ENCODE measurements at regions not wholly inside any gene's neighbourhood (a gene's known extent, or its start where the extent isn't known, plus 50 kb on each side); places are given as distances from the start of the nearest gene placed in this dataset.

DNA sequence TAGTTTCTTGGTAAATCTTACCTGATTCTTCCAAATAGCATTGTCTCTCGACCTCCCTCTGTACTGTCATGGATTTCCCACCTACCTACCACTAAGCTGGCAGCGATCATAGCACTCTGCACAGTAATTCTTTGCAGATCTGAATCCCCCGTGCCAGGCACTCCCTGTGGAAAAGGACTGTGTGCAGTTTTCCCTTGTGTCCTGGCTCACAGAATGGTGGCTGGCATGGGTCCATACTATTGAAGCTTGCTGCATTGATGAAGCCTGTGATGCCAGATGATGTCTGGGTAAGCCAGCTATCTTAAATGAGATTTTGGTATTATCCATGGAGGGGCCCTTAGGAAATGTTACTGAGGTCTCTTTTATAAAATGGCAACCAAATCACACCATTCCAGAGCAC is 135.7 kb downstream of the RPAP3 start:
- Histone ChIP-seq H3K27ac (no peak overlapping the region), H3K36me3 (no peaks in the 10 kb centered on the region), H3K4me3 (no peak overlapping the region), H3K27me3 (no peaks in the 10 kb centered on the region), H3K9me3 (no peaks in the 10 kb centered on the region), H3K4me1 (ENCODE audit: insufficient read depth) (no peaks in the 10 kb centered on the region)
- no peak for TF ChIP-seq POLR2A (IDR thresholded peaks at IDR 0.05)
- TF ChIP-seq, protein P1, sequence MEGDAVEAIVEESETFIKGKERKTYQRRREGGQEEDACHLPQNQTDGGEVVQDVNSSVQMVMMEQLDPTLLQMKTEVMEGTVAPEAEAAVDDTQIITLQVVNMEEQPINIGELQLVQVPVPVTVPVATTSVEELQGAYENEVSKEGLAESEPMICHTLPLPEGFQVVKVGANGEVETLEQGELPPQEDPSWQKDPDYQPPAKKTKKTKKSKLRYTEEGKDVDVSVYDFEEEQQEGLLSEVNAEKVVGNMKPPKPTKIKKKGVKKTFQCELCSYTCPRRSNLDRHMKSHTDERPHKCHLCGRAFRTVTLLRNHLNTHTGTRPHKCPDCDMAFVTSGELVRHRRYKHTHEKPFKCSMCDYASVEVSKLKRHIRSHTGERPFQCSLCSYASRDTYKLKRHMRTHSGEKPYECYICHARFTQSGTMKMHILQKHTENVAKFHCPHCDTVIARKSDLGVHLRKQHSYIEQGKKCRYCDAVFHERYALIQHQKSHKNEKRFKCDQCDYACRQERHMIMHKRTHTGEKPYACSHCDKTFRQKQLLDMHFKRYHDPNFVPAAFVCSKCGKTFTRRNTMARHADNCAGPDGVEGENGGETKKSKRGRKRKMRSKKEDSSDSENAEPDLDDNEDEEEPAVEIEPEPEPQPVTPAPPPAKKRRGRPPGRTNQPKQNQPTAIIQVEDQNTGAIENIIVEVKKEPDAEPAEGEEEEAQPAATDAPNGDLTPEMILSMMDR (IDR thresholded peaks at IDR 0.05), result no peak
- no peak for TF ChIP-seq EP300 (IDR thresholded peaks at IDR 0.05)
- no peak for DNase-seq
- 78 to 91% (median 87%) methylated on average over 3 of the region's 3 CpGs for WGBS, 3 donors
- intact Hi-C loops (cut with DNase I), result no loop called here

DNA sequence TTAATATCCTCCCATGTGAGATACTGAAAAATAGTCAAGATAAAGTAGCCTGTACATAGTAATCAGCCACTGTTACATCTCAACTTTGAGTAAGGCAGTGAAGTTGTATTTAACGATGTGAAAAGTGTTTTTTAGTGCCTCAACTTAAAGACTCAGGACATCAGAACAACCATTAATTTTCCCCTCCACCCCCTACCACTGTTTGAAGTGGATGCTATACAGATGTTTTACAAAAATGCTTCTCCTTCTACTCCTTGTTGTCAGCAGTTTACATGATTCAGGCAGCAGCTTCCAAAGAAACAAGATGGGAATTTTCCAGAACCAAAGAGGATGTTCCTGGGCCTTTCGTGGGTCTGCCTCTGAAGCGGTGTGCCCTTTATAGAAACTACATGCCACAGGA is 143.6 kb downstream of the RPAP3 start:
- H3K4me1 ChIP-seq (ENCODE audit: insufficient read depth), result no peaks in the 10 kb centered on the region
- no peaks in the 10 kb centered on the region for H3K9me3 ChIP-seq
- no peaks in the 10 kb centered on the region for H3K36me3 ChIP-seq
- no peaks in the 10 kb centered on the region for H3K27me3 ChIP-seq
- no peak for DNase-seq
- no peak overlapping the region for H3K4me3 ChIP-seq
- no peak for TF ChIP-seq EP300 (IDR thresholded peaks at IDR 0.05)
- TF ChIP-seq POLR2A (IDR thresholded peaks at IDR 0.05), result no peak
- TF ChIP-seq, protein P1 (IDR thresholded peaks at IDR 0.05), result no peak
- no peak overlapping the region for H3K27ac ChIP-seq
- intact Hi-C loops (cut with DNase I), result no loop called here
- 39 to 56% (median 54%) methylated on average over 3 of the region's 3 CpGs for WGBS, 3 donors

DNA sequence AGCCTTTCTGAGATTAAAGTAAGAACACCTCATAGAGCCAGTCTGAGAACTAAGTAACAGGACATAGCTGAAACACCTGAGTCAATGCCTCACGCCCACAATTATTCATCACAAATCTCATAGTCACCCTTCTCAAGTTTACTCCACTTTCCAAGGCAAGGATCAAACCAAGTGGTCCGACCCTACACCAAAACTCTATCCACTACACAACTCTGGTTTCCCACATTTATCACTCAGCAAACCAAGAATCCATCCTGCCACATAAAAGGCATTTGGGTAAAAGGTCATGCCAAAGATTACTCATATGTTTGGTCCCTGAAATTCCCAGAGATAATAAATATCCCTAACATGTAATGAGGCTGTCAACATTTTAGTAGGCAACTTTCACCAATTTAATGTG is 144.1 kb downstream of the RPAP3 start:
- no peak for TF ChIP-seq EP300 (IDR thresholded peaks at IDR 0.05)
- TF ChIP-seq, protein P1 (IDR thresholded peaks at IDR 0.05), result no peak
- TF ChIP-seq POLR2A (IDR thresholded peaks at IDR 0.05), result no peak
- intact Hi-C loops (cut with DNase I), result no loop called here
- 61 to 79% (median 73%) methylated on average over 2 of the region's 2 CpGs for WGBS, 3 donors

DNA sequence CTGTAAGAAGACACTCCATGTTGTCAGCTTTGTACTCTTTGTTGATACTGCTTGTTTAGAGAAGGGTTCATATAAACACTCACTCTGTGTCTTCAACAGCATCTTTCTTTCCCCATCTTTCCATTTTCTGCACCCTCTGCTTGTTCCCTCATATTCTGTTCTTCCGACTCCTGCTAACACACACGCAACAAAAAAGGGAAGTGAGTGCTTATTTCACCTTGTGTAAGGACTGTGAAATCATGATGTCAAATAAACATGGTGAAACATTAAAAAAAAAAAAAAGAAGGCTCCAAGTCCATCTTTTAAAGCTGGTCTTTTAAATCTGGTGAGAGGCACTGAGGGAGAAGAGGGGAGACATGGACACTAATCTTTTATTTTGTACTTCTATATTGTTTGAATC is 145.4 kb downstream of the RPAP3 start:
- Histone ChIP-seq H3K4me1 (ENCODE audit: insufficient read depth) (no peaks in the 10 kb centered on the region), H3K4me3 (no peak overlapping the region), H3K27me3 (no peaks in the 10 kb centered on the region), H3K27ac (no peak overlapping the region), H3K9me3 (no peaks in the 10 kb centered on the region), H3K36me3 (no peaks in the 10 kb centered on the region)
- WGBS, 3 donors, result 93 to 97% (median 94%) methylated on average over 2 of the region's 2 CpGs
- no peak for DNase-seq
- no peak for TF ChIP-seq POLR2A (IDR thresholded peaks at IDR 0.05)
- TF ChIP-seq, protein P1 (IDR thresholded peaks at IDR 0.05), result no peak
- TF ChIP-seq EP300 (IDR thresholded peaks at IDR 0.05), result no peak
- intact Hi-C loops (cut with DNase I), result no loop called here

More for the DNA sequence above, 144.1 kb downstream of the RPAP3 start:
- DNase-seq, result no peak
- Histone ChIP-seq H3K4me3 (no peak overlapping the region), H3K27ac (no peak overlapping the region), H3K9me3 (no peaks in the 10 kb centered on the region), H3K4me1 (ENCODE audit: insufficient read depth) (no peaks in the 10 kb centered on the region), H3K27me3 (no peaks in the 10 kb centered on the region), H3K36me3 (no peaks in the 10 kb centered on the region)
